Neural progenitor cell (in vitro differentiated cells): ENCODE measurements at regions not wholly inside any gene's neighbourhood (a gene's known extent, or its start where the extent isn't known, plus 50 kb on each side); places are given as distances from the start of the nearest gene placed in this dataset.

ENCODE experiments used
- DNase-seq: peaks from one replicate; pipeline ENCODE4 v3.0.0-alpha.2; 2016; ENCODE audit warnings: low spot score
- H2AFZ ChIP-seq: fragments of 200-600 bp; sonication (generic); replicated peaks from 2 replicates; pipeline ENCODE4 v1.6.1; 2016; ENCODE audit warnings: antibody characterized with exemption
- H3F3A ChIP-seq: fragments of 200-600 bp; sonication (generic); 2 replicates; pipeline ENCODE4 v1.6.1; 2016; ENCODE audit warnings: antibody characterized with exemption, low read depth
- H3K27ac ChIP-seq: fragments of 200-600 bp; sonication (generic); 2 replicates; pipeline ENCODE4 v1.5.1; 2016; ENCODE audit warnings: mild to moderate bottlenecking
- H3K27me3 ChIP-seq: fragments of 200-600 bp; sonication (generic); 2 replicates; pipeline ENCODE4 v1.6.1; 2016; ENCODE audit warnings: mild to moderate bottlenecking, moderate library complexity
- H3K36me3 ChIP-seq: fragments of 200-600 bp; sonication (generic); 2 replicates; pipeline ENCODE4 v1.5.1; 2016
- H3K4me1 ChIP-seq: fragments of 200-600 bp; sonication (generic); 2 replicates; pipeline ENCODE4 v1.6.1; 2016; ENCODE audit warnings: mixed run types
- H3K4me2 ChIP-seq: fragments of 200-600 bp; sonication (generic); 2 replicates; pipeline ENCODE4 v1.6.1; 2016
- H3K4me3 ChIP-seq: fragments of 200-600 bp; sonication (generic); 2 replicates; pipeline ENCODE4 v1.5.1; 2016
- H3K79me2 ChIP-seq: fragments of 200-600 bp; sonication (generic); 2 replicates; pipeline ENCODE4 v1.6.1; 2016; ENCODE audit warnings: low read depth
- H3K9ac ChIP-seq: fragments of 200-600 bp; sonication (generic); 2 replicates; pipeline ENCODE4 v1.6.1; 2016
- H3K9me3 ChIP-seq: fragments of 200-600 bp; sonication (generic); 2 replicates; pipeline ENCODE4 v1.5.1; 2016; ENCODE audit warnings: low read depth
- H4K20me1 ChIP-seq: fragments of 200-600 bp; sonication (generic); 2 replicates; pipeline ENCODE4 v1.6.1; 2016; ENCODE audit warnings: low read depth
- H3K27ac Mint-ChIP-seq: 3 replicates; pipeline ENCODE4 v1.8.0; 2021; ENCODE audit warnings: mixed read lengths
- H3K27me3 Mint-ChIP-seq: 2 replicates; pipeline ENCODE4 v1.8.0; 2022; ENCODE audit warnings: low read depth, mild to moderate bottlenecking, inconsistent platforms, moderate library complexity, mixed read lengths; ENCODE audit not compliant: insufficient read depth
- H3K36me3 Mint-ChIP-seq: 3 replicates; pipeline ENCODE4 v1.8.0; 2021; ENCODE audit warnings: mixed read lengths
- H3K4me1 Mint-ChIP-seq: 3 replicates; pipeline ENCODE4 v1.8.0; 2021; ENCODE audit warnings: mixed read lengths
- H3K4me3 Mint-ChIP-seq: 3 replicates; pipeline ENCODE4 v1.8.0; 2021; ENCODE audit warnings: mild to moderate bottlenecking, moderate library complexity, mixed read lengths
- H3K9me3 Mint-ChIP-seq: 3 replicates; pipeline ENCODE4 v1.8.0; 2020; ENCODE audit warnings: mixed read lengths
- EZH2 ChIP-seq: fragments of 200-600 bp; sonication (generic); IDR thresholded peaks from 2 replicates; pipeline ENCODE4 v1.6.1; 2017; ENCODE audit warnings: antibody characterized with exemption, mild to moderate bottlenecking, moderate library complexity
- EZH2phosphoT487 ChIP-seq: fragments of 200-600 bp; sonication (generic); IDR thresholded peaks from 2 replicates; pipeline ENCODE4 v1.6.1; 2017; ENCODE audit warnings: antibody characterized with exemption
- TF ChIP-seq, protein P1 (sequence below): fragments of 200-600 bp; sonication (generic); IDR thresholded peaks from 2 replicates; pipeline ENCODE4 v1.5.1; 2017; ENCODE audit warnings: antibody characterized with exemption, mild to moderate bottlenecking

DNA sequence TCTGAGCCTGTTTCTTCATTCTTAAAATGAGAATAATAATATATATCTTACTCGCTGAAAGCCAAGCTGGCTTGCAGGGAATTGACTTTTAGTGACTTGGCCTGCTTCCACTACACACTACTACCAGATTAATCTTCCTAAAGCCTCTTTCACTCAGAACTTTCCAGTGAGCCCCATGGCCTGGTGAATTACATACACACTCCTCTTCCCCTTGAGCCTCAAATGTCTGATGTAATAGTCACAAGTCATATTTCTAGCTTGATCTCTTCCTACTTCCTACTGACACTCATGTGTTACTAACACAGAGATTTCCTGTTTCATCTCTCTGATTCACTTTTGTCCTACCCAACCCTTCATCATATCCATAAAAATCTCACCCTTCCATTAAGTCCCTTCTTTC lies 82.7 kb upstream of the SOX2 start:
- no peaks in the 10 kb centered on the region for H3K27me3 Mint-ChIP-seq
- H3K27me3 ChIP-seq: no peaks in the 10 kb centered on the region
- no peaks in the 10 kb centered on the region for H3K36me3 ChIP-seq
- no peaks in the 10 kb centered on the region for H4K20me1 ChIP-seq
- H3F3A ChIP-seq: peaks cover 6% of the 10 kb centered on the region
- no peak for DNase-seq
- peaks cover 30% of the 10 kb centered on the region for H3K79me2 ChIP-seq
- H3K4me1 ChIP-seq: peaks cover 45% of the 10 kb centered on the region
- H3K4me1 Mint-ChIP-seq: peaks cover 18% of the 10 kb centered on the region
- no peaks in the 10 kb centered on the region for H3K9me3 ChIP-seq
- no peak overlapping the region for H2AFZ ChIP-seq
- no peaks in the 10 kb centered on the region for H3K9me3 Mint-ChIP-seq
- no peak overlapping the region for H3K4me3 Mint-ChIP-seq
- H3K36me3 Mint-ChIP-seq: no peaks in the 10 kb centered on the region
- H3K27ac ChIP-seq: peak overlapping the region; percentile 31
- H3K9ac ChIP-seq: no peak overlapping the region
- H3K4me3 ChIP-seq: no peak overlapping the region
- H3K4me2 ChIP-seq: no peak overlapping the region
- TF ChIP-seq EZH2: no peak
- TF ChIP-seq EZH2phosphoT487: no peak
- TF ChIP-seq, protein P1, sequence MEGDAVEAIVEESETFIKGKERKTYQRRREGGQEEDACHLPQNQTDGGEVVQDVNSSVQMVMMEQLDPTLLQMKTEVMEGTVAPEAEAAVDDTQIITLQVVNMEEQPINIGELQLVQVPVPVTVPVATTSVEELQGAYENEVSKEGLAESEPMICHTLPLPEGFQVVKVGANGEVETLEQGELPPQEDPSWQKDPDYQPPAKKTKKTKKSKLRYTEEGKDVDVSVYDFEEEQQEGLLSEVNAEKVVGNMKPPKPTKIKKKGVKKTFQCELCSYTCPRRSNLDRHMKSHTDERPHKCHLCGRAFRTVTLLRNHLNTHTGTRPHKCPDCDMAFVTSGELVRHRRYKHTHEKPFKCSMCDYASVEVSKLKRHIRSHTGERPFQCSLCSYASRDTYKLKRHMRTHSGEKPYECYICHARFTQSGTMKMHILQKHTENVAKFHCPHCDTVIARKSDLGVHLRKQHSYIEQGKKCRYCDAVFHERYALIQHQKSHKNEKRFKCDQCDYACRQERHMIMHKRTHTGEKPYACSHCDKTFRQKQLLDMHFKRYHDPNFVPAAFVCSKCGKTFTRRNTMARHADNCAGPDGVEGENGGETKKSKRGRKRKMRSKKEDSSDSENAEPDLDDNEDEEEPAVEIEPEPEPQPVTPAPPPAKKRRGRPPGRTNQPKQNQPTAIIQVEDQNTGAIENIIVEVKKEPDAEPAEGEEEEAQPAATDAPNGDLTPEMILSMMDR: no peak
- H3K27ac Mint-ChIP-seq: no peak overlapping the region

GRCh38 chr3:181628384-181628783 lies 83.3 kb upstream of the SOX2 start:
- Histone ChIP-seq H3K79me2 (peaks cover 30% of the 10 kb centered on the region), H3K9me3 (no peaks in the 10 kb centered on the region), H3K4me3 (no peak overlapping the region), H3K4me1 (peaks cover 48% of the 10 kb centered on the region), H3K4me2 (no peak overlapping the region), H3K36me3 (no peaks in the 10 kb centered on the region), H3F3A (peaks cover 10% of the 10 kb centered on the region), H4K20me1 (no peaks in the 10 kb centered on the region), H3K27me3 (no peaks in the 10 kb centered on the region), H3K27ac (peak overlapping the region; percentile 43), H3K9ac (no peak overlapping the region), H2AFZ (no peak overlapping the region)
- Mint-ChIP-seq H3K27me3 (no peaks in the 10 kb centered on the region), H3K27ac (no peak overlapping the region), H3K9me3 (no peaks in the 10 kb centered on the region), H3K4me1 (peaks cover 22% of the 10 kb centered on the region), H3K4me3 (no peak overlapping the region), H3K36me3 (no peaks in the 10 kb centered on the region)
- TF ChIP-seq EZH2: no peak
- TF ChIP-seq, protein P1: no peak
- TF ChIP-seq EZH2phosphoT487: no peak
- no peak for DNase-seq

- no peak for DNase-seq
- TF ChIP-seq EZH2 (no peak), EZH2phosphoT487 (no peak)
- TF ChIP-seq, protein P1: no peak
- Mint-ChIP-seq H3K9me3 (no peaks in the 10 kb centered on the region), H3K36me3 (no peaks in the 10 kb centered on the region), H3K27me3 (no peaks in the 10 kb centered on the region), H3K4me1 (peaks cover 20% of the 10 kb centered on the region), H3K27ac (no peak overlapping the region), H3K4me3 (no peak overlapping the region)
- Histone ChIP-seq H2AFZ (no peak overlapping the region), H3K4me2 (no peak overlapping the region), H3K36me3 (no peaks in the 10 kb centered on the region), H3K9ac (no peak overlapping the region), H3K9me3 (no peaks in the 10 kb centered on the region), H3K27me3 (no peaks in the 10 kb centered on the region), H3F3A (peaks cover 10% of the 10 kb centered on the region), H4K20me1 (no peaks in the 10 kb centered on the region), H3K79me2 (peaks cover 18% of the 10 kb centered on the region), H3K27ac (no peak overlapping the region), H3K4me3 (no peak overlapping the region), H3K4me1 (peaks cover 34% of the 10 kb centered on the region)
These were observed 85.7 kb upstream of the SOX2 start for GRCh38 chr3:181626036-181626435.
